NB4 (cell line): ENCODE measurements at regions not wholly inside any gene's neighbourhood (a gene's known extent, or its start where the extent isn't known, plus 50 kb on each side); places are given as distances from the start of the nearest gene placed in this dataset.

Experiments used
- MYC ChIP-seq: IDR thresholded peaks from 2 replicates; pipeline ENCODE4 v1.6.1; 2011; ENCODE audit warnings: low read depth, low read length
- POLR2A ChIP-seq: IDR thresholded peaks from 2 replicates; pipeline ENCODE4 v1.6.1; 2011; ENCODE audit warnings: mild to moderate bottlenecking; ENCODE audit not compliant: insufficient read length; ENCODE audit errors: extremely low read depth
- TF ChIP-seq, protein P1 (sequence below): IDR thresholded peaks from one replicate; pipeline ENCODE4 v1.5.1; 2012; ENCODE audit warnings: low read depth, low read length
- TF ChIP-seq, protein P2 (sequence below): IDR thresholded peaks from 2 replicates; pipeline ENCODE4 v1.6.1; 2011; ENCODE audit warnings: low read depth, low read length

DNA sequence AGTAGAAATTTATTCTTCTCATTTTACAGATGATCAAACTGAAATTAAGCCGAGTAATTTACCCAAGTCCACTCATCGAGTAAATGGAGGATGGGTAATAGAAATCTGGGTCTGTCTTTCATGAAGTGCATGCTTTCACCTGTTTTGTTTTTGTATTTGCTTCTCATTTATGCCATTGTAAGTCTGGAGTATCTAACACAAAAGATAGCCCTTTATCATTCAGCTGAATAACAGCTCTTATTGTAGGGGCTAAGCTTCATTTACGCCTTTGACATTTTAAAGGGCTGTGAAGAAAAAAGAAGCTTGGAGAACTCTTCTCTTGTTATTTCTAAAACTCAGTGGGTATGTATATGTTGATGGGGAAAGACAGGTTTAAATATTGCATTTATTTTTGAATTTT lies 1196.2 kb upstream of the TENM4 start:
- TF ChIP-seq, protein P1, sequence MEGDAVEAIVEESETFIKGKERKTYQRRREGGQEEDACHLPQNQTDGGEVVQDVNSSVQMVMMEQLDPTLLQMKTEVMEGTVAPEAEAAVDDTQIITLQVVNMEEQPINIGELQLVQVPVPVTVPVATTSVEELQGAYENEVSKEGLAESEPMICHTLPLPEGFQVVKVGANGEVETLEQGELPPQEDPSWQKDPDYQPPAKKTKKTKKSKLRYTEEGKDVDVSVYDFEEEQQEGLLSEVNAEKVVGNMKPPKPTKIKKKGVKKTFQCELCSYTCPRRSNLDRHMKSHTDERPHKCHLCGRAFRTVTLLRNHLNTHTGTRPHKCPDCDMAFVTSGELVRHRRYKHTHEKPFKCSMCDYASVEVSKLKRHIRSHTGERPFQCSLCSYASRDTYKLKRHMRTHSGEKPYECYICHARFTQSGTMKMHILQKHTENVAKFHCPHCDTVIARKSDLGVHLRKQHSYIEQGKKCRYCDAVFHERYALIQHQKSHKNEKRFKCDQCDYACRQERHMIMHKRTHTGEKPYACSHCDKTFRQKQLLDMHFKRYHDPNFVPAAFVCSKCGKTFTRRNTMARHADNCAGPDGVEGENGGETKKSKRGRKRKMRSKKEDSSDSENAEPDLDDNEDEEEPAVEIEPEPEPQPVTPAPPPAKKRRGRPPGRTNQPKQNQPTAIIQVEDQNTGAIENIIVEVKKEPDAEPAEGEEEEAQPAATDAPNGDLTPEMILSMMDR = no peak
- no peak for TF ChIP-seq POLR2A
- TF ChIP-seq, protein P2, sequence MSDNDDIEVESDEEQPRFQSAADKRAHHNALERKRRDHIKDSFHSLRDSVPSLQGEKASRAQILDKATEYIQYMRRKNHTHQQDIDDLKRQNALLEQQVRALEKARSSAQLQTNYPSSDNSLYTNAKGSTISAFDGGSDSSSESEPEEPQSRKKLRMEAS = no peak
- no peak for TF ChIP-seq MYC
